Ramos (cell line): ENCODE measurements at regions not wholly inside any gene's neighbourhood (a gene's known extent, or its start where the extent isn't known, plus 50 kb on each side); places are given as distances from the start of the nearest gene placed in this dataset.

ENCODE experiments used
- in situ Hi-C: fragments of 300-500 bp; cut with MboI; formaldehyde crosslinking; loops from one replicate; pipeline ENCODE4 v1.14.3; 2022; ENCODE audit warnings: low sequenced_read_pairs; ENCODE audit not compliant: unreplicated experiment

DNA sequence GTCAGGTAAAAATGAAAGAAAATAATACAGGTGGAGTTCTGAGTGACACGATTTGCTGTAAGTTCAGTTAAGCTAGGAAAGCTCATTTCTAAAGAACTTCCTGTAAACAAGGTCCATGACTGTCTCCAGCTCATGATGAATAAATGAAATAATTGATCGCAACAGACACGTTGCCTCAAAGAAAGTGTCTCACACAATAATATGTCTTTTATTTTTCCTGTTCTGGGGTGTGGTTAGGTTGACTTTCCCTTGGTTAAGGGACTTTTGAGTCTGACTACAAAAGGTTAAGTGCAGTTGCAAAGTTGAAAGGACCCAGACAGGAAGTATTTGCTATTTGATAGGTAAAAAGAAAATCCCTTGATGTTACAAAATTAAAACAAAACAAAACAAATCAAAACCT lies 304.2 kb upstream of the PRDM1 start:
- in situ Hi-C loops = no loop called here

DNA sequence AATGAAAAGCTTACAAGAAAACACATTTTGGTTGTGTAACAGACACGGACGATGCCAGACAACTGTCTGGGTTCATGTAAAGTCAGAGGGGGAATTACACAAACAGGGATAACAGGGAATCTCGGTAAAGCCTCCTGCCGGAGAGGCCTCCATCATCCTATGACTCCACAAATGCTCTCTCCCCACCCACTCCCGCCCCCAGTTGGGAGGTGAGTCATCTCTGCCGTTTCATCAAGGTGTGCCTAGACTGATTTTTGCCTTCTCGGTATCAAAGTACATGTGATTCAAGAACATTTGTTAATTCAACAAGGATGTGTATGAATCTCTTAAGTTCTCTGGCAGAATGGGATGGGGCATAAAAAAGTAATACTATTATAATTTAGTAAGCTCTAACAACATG lies 304.9 kb upstream of the PRDM1 start:
- in situ Hi-C loops = no loop called here

DNA sequence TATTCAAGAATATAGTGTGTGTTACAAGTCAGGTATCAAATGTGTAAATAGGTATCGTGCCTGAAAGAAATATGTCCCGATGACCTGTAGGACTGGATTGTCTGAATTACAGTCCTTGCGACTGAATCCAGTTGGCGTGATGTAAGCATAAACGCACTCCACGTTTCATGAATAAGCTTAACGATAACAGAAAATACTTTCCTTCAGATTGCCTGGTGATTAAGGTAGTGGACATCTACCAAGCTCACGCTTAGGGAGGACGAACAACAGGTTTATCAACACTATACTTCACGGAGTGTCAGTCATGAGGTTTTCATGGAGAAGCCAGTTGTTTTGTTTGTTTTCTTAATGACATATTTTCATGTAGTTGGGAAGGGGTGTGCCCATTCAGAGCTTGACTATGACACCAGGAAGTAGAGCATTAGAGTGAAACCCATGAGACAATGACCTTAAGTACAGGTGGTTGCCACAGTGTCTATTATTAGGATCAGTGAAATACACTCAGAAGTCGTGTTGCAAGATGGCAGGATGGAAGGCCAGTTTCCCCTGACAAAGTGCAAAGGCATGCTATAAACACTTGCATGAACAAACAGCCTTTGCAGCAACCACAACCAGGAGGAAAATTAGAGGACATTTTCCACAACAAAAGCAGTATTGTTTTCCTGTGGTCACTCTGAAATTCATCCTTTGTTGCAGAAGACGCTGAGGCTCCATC lies 305.8 kb upstream of the PRDM1 start:
- in situ Hi-C loops = no loop called here

DNA sequence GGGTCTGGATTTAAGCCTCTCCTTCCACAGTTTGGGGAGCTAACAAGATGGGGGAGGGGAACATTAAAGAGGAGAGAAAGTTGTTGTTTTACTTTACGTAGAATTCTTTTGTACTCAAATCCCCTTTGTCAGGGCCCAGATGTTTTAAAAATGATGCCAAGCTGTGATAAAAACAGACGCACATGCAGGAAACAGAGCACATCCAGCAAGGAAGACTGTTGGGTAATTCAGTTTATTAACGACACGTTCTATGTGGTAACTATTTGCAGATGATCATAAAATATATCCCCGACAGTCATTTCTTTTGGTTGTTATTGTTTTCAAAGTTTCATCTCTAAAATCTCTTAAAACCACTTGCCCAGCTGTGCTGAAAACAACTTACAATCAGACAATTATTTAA lies 307.0 kb upstream of the PRDM1 start:
- in situ Hi-C loops = no loop called here

DNA sequence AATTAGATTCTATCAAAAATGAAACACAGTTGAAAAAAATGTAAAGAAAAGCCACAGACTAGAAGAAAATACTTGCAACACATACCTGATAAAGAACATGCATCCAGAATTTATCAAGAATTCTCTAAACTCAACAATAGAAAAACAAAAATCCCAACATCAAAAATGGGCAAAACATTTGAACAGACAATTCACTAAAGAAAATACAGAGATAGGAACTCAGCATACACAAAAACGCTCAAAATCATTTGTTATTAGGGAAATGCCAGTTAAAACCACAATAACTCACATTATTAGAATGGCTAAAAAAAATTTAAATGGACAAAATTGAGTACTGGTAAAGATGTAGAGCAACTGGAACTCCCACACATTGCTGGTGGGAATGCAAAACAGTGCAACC lies 311.0 kb upstream of the PRDM1 start:
- in situ Hi-C loops = no loop called here

DNA sequence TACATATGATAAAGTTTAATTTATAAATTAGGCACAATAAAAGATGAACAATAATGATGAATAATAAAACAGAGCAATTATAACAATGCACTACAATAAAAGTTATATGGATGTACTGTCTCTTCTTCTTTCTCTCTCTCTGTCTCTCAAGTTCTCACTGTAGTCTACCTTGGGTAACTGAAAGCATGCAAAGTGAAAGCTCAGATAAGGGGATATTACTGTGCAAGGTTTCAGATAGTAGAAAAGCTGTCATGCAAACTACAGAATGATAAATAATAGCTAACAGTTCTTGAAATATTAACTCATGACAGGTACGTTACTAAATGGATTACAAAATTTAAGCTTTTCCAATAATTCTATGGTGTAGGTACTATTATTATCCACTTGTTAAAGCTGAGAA lies 311.9 kb upstream of the PRDM1 start:
- in situ Hi-C loops = no loop called here

DNA sequence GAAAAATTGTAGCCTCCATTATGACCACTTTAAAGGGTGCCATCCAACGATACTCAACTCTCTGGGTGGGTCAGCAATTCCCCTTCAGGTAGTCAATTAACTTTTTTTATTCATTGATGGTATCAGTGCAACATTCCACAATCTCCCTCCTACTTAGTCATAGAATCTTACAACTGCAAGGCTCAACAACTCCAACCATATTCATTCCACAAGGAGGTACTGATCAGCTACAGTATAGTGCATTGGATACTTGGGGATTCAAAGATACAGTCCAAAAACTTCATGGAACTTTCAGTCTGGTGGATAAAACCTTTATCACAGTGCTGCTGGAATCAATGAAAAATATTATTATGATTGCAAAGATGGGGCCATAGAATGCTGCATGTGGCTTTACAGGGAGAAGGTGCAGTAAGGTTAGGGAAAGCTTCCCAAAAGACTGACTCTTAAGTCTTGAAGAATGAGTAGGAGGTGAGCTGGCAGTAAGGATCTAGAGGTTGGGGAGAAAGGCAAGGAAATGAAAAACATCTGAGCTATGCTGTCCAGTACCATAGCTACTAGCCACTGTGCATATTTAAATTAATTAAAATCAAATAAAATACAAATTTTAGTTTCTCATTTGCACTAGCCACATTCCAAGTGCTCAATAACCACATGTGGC lies 314.7 kb upstream of the PRDM1 start:
- in situ Hi-C loops = no loop called here

DNA sequence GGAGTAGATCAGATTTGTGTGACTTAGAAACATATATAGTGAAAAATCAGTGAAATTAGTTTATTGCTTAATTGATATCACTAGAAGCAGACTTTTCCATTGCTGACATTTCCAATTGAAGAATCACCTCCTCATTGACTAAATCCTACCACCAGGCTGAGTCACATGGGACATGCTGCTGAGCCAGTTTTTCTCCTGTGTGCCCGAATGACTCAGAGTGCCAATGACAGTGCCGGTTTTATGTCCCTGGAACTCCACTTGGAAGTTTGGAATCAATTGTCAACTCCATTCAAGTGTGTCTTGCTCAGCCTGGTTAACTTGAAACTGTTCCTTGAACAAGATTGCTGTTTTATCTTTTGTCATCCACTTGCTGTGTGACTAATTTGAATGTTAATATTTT lies 316.1 kb upstream of the PRDM1 start:
- in situ Hi-C loops = no loop called here

DNA sequence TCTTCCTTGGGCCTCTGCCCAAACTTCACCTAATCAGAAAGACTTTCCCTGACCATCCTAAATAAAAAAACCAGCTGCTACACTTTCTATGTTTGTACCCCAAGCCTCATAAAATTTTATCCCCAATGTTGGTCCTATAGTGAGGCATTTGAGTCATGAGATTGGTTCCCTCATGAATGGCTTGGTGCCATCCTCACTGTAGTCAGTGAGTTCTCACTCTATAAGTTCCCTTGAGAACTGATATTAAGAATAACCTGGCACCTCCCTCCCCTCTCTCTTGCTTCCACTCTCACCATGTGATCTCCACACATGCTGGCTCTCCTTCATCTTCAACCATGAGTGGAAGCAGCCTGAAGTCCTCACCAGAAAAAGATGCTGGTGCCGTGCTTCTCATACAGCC lies 316.9 kb upstream of the PRDM1 start:
- in situ Hi-C loops = no loop called here

DNA sequence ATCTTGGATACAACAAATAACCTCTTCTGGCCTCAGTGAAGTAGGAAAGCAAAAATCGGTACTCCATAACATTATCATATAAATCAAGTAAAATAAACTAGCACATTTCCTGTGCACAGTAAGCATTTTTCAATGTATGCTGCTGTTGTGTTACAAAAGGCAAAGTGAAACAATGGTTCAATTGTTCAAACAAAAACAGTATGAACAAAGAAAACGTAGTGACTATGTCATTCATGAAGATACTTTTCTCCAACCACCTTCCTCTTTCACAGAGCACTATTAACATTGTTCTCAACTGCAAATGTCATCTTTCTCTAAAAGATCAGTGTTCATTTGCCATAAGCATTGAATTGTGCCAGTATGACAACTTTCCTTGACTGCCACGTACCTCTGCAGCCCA lies 318.6 kb upstream of the PRDM1 start:
- in situ Hi-C loops = no loop called here

DNA sequence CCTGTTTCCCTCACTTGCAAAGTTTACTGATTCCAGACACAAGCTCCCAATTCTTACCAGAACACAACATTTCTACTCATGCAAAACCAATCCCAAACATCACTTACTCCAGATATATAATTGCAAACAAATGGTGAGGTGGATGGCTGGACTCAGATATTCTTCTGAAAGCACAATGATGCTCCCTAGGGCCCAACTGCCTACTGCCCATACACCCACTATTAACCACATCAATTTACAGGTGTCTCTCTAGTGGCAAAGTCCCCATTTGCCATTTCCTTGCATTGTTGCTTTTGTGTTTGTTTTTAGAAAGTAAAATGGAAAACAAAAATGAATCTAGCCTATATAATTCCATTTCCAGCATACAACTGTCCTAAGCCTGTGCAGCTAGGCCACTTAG lies 320.9 kb upstream of the PRDM1 start:
- in situ Hi-C loops = no loop called here

DNA sequence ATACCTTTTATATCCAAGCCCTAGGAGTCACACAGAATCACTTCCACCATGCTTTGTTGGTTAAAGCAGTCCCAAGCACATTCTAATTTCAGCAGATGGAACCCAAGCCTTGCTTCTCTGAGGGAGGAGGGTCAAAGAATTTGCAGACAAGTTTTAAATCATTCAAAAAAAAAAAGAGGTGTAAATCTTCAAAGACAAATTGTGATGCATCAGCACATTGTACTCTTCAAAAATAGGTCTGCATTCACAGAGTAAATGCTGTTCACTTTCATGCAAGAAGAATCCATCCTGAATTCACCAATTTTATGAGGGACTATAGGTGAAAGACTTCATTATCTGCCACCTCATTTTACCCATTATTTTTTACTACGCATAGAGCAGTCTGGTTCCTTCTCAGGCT lies 321.8 kb upstream of the PRDM1 start:
- in situ Hi-C loops = no loop called here

DNA sequence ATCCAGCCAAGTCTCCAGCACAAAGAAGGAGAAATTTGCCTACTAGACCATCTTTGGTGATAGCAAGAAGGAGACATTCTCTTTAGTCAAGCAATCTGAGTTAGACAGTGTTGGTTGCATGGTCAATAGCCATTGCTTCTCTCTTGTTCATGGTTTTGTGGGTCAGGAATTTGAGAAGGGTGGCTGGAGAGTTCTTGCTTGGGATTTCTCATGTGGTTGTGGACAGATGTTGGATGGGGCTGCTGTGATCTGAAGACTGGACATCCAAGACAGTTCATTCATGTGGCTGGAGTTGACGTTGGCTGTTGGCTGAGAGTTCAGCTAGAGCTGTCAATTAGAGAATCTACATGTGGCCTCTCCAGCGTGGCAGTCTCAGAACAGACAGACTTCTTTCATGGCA lies 322.3 kb upstream of the PRDM1 start:
- in situ Hi-C loops = no loop called here

DNA sequence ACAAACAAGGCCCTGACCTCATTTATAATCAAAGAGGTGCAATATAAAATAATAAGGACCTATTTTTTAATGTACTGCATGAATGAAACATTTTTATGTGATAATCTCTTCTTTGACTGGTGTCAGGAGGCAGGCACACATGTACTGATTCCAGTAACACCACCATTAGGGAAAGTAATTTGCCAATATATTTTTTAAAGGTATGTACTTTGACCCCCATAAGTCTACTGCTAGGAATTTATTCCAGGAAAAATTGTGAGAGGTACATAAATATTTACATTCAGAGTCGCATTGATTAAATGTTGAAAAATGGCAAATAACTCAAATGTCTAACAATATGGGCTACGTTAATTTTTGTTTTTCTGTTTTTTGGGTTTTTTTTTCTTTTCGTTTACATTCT lies 325.4 kb upstream of the PRDM1 start:
- in situ Hi-C loops = no loop called here

DNA sequence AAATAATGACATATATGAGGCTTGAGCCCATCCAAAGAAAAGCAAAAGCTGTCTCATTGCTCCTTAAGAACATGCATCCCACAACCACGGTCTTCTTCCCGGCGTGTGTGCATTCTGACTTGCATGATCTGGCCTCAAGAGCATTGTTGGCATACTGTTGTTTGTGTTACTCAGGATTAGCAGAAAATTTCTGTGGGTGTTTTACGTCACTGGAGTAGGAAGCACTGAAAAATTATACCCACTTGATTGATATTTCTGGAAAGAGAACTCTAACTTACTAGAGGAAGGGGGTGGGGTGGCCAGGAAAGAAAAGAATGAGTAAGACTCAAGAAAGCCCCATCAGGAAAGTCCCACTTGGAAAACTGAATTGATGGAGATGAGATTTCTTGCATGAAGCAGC lies 326.2 kb upstream of the PRDM1 start:
- in situ Hi-C loops = no loop called here

DNA sequence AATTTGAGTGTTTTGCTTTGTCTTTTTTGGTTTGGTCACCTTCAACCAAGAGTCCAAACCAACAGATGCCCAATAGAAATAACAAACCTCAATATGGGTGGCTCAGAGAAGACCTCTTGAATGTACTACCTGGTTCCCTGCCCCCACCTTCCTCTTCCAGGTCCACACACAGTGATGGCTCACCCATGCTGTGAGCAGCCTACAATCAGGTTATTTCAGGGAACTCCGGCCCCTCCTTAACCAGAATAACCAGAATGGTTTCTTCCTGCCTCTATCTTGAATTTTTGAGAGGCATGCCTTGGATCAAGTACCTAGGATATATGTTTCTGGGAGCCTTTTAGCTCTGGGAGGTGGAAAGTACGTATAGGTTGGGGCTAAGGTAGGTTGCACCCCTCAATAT lies 327.1 kb upstream of the PRDM1 start:
- in situ Hi-C loops = no loop called here

DNA sequence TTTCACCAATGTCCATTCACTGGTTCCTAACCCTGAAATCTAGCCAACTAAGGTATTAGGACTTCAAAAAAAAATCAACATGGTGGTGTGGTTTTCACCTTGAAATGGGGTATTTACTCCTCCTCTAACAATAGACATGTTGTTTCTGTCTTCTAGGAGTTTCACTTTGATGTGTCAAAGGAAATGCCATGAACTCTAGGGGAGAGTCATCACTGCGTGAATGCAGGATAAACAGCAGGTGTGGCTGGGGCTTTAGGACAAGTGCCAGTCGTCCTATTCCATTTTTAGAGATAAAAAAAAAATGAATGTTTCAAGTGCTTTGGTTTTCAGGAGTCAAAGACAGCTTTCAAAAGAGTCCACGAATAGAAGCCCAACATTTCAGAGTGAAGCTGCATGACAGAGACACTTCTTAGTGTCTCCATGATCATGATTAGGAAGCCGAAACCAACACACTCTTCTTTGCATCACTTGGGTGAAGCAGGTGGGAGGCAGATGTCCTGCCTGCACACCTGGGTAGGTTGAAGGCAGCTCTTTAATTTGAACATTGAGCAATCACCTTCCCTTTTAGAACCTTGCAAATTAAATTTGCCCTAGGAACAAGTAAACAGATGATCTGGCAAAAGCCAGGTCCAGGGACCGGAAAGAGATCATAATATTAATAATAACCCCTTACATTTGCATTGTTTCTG lies 328.5 kb upstream of the PRDM1 start:
- in situ Hi-C loops = no loop called here

DNA sequence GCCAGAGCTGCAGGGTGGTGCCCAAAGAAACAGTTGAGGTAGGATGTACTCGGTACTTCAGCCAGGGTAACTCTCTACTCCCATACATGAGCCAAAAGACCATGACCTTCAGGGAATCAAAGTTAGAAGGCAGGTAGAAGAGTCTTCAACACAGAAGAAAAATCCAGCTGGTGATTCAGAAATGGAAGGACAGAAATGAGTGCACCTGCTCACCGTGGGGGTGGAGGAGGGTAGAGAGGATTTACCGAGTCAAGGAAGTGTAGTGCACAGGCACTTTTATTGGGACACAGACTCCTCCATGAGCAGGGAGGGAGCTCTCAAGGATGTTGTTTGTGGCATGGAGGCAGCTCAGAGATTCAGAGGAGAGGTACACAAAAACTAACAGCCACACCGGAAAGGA lies 330.3 kb upstream of the PRDM1 start:
- in situ Hi-C loops = no loop called here

DNA sequence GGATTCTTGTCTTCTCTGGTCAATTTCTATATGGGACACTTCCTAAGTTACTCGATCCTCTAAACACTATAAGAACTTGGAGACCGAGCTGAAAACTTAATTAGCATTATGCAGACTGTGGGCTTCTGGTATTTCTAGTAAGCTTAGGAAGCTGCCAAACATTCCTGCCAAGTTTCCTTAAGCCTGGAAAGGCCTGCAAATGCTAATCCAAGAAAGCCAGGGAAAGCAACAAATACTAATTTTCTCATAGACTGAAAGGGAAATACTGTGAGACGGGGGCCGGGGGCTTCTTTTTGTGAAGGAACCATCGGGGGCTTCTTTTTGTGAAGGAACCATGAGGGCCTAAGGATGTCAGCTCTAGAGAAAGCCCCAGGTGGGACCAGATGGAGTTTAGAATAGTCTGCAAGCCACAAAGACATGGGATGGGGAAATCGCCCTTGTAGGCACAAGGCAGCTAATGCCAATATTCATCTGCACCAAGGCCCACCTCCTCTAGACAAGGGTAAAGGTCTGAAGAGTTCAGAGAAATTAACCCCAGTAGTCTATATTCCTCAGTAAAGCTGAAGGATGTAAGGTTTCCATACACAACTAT lies 332.4 kb upstream of the PRDM1 start:
- in situ Hi-C loops = no loop called here

DNA sequence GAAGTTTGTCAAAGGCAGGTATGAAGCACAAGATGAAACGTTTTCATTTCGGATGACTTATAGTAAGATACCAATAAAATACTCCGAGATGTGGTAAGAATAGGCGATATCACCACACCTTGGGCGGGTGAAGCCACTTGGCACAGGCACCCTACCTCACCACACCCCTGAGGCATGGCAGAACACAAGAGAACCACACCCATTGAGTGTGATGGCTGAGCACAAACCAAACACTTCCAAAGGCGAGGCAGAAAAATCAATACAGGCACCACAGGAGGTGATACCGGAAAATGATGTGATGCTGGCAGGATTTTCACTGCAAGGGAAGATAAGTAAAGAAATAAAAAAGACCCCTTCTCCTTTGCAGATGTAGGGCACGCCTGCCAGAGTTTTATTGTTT lies 332.9 kb upstream of the PRDM1 start:
- in situ Hi-C loops = no loop called here

DNA sequence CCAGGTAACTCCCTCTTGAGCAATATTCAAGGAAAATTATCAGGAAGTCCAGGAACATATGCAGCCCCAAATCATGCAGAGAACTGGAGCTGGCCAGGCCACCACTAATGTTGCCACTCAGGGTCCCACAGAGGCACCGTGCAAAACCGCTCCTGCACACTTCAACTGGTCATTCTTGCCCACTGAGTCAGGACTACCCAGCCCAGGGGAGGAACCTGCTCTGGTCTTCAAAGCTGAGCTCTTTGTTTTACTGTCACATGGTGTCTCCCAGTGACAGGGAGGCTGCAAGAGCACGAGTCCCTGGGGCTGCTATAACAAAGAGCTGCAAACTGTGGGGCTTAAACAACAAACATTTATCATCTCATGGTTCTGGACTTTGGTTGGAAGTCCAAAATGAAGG lies 336.0 kb upstream of the PRDM1 start:
- in situ Hi-C loops = no loop called here
